ENCODE measurements at regions not wholly inside any gene's neighbourhood (a gene's known extent, or its start where the extent isn't known, plus 50 kb on each side); places are given as distances from the start of the nearest gene placed in this dataset.

- TF ChIP-seq CTCF (conservative IDR thresholded peaks at IDR 0.05; ENCODE audit: low read depth), result no peak
- POLR2A ChIA-PET (ENCODE audit: low non-redundant PET), result no interaction called here
- CTCF ChIA-PET, result no interaction called here
These were observed 78.2 kb upstream of the CALN1 start for GRCh38 chr7:72490301-72490700.

GRCh38 chr7:72481934-72482333, 69.8 kb upstream of the CALN1 start:
- no peak for TF ChIP-seq CTCF (conservative IDR thresholded peaks at IDR 0.05; ENCODE audit: low read depth)
- DNase-seq (ENCODE audit: low spot score), result no peak
- H3K27ac ChIP-seq, result no peak overlapping the region
- ChIA-PET POLR2A (ENCODE audit: low non-redundant PET) (no interaction called here), CTCF (interaction anchor here (1.7 kb wide), 1 partner anchor 12 kb away, joined by 3 read pairs; no protein-coding TSS in a partner anchor)

More at GRCh38 chr7:72490301-72490700, 78.2 kb upstream of the CALN1 start:
- DNase-seq (ENCODE audit: low spot score), result no peak
- H3K27ac ChIP-seq, result no peak overlapping the region

GRCh38 chr7:72476608-72477305, 64.6 kb upstream of the CALN1 start:
- TF ChIP-seq CTCF (conservative IDR thresholded peaks at IDR 0.05; ENCODE audit: low read depth), result no peak
- no peak for DNase-seq (ENCODE audit: low spot score)
- ChIA-PET CTCF (no interaction called here), POLR2A (ENCODE audit: low non-redundant PET) (no interaction called here)
- no peak overlapping the region for H3K27ac ChIP-seq

GRCh38 chr7:72467237-72467636, 55.1 kb upstream of the CALN1 start:
- ChIA-PET CTCF (no interaction called here), POLR2A (ENCODE audit: low non-redundant PET) (no interaction called here)
- DNase-seq (ENCODE audit: low spot score), result no peak
- no peak overlapping the region for H3K27ac ChIP-seq
- TF ChIP-seq CTCF (conservative IDR thresholded peaks at IDR 0.05; ENCODE audit: low read depth), result no peak

GRCh38 chr7:72466797-72467196, 54.7 kb upstream of the CALN1 start:
- ChIA-PET CTCF (no interaction called here), POLR2A (ENCODE audit: low non-redundant PET) (no interaction called here)

GRCh38 chr7:72465521-72465920, 53.4 kb upstream of the CALN1 start:
- ChIA-PET CTCF (no interaction called here), POLR2A (ENCODE audit: low non-redundant PET) (no interaction called here)
- no peak for DNase-seq (ENCODE audit: low spot score)

More at GRCh38 chr7:72466797-72467196, 54.7 kb upstream of the CALN1 start:
- no peak for TF ChIP-seq CTCF (conservative IDR thresholded peaks at IDR 0.05; ENCODE audit: low read depth)
- DNase-seq (ENCODE audit: low spot score), result no peak
- H3K27ac ChIP-seq, result no peak overlapping the region

More at GRCh38 chr7:72465521-72465920, 53.4 kb upstream of the CALN1 start:
- no peak overlapping the region for H3K27ac ChIP-seq
- TF ChIP-seq CTCF (conservative IDR thresholded peaks at IDR 0.05; ENCODE audit: low read depth), result no peak

All from RWPE1 (cell line).